HG02970 (cell line): ENCODE measurements at regions not wholly inside any gene's neighbourhood (a gene's known extent, or its start where the extent isn't known, plus 50 kb on each side); places are given as distances from the start of the nearest gene placed in this dataset.
"Not testable (repeated sequence)": the region's sequence is repeated elsewhere in the genome, so short reads cannot be mapped to it uniquely, and the experiment has no call there.

Experiments used
- ATAC-seq: cut with Tn5 transposase; IDR thresholded peaks from one replicate; pipeline ENCODE4 v1.9.1; 2021; ENCODE audit warnings: mild to moderate bottlenecking, moderate library complexity, moderate number of reproducible peaks; ENCODE audit not compliant: unreplicated experiment, low FRiP score

DNA sequence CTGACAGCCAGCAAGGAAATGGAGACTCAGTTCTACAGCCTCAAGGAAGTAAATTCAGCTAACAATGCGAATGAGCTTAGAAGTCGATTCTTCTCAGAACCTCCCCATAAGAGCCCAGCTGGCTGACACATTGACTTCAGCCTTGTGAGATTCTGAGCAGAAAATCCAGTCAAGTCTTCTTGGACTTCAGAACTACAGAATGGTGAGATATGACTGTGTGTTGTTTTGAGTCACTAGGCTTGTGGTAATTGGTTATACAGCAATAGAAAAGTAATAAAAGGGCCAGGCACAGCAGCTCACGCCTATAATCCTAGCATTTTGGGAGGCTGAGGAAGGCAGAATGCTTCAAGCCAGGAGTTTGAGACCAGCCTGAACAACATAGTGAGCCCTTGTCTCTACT, 161.8 kb upstream of the IVNS1ABP start:
- no peak for ATAC-seq

DNA sequence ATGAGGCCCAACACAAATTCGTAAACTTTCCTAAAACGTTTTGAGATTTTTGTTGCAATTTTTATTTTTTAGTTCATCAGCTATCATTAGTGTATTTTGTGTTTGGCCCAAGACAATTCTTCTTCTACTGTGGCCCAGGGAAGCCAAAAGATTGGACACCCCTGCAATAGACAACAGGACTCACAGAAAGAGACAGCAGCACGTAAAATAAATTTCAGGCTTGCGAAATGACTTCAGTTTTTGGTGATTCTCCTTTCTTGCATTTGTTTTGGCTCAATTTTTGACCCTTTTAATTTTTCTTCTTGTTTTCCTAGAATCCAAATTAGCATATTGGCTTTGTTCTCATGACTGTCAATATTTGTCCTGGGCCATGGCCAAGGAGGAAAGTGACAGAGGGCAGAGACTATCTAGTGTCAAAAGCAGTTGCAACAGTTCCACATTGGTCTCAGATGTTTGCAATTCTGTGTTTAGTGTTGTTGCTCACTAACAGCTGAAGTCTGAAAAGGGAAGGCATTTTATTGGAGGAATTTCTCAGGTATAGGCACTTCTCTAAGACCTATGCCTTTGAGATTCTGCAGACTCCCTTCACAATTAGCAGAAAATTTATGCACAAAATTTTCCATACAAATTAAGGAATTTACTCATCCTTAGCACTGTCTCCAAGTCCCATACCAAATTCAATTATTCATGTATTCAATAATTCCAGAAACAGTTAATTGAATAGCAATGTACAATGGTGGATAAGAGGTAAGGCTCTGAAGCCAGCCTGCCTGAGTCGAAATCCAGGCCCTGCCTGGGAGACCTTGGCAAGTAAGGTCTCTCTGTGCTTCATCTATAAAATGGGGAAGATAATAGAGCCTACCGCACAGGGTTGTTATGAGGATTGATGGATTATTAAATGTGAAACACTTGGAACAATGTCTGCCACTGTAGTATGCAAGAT, 160.9 kb upstream of the IVNS1ABP start:
- ATAC-seq, result no peak

GRCh38 chr1:185474440-185475149, 157.6 kb upstream of the IVNS1ABP start:
- no peak for ATAC-seq

DNA sequence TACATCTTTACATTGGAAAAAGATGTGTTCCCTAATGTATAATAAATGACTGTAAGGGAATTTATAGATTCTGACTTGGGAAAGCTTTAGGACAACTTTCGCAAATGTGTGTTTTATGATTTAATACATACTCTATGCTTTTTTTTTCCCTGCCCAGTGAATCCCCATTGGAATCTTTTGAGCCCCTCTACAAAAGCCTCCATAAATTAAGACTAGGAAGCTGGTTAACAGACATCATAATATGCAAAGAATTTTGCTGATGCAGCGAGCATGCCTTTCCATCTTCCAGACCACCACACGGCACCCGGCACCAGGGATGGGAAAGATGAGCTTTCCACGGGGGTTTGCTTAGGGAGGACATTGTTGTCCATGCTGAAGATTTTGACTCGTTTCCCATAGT, 156.1 kb upstream of the IVNS1ABP start:
- no peak for ATAC-seq

GRCh38 chr1:185468626-185469025, 151.6 kb upstream of the IVNS1ABP start:
- no peak for ATAC-seq

- ATAC-seq, result no peak
Measured at GRCh38 chr1:185467122-185467521, 150.1 kb upstream of the IVNS1ABP start.

DNA sequence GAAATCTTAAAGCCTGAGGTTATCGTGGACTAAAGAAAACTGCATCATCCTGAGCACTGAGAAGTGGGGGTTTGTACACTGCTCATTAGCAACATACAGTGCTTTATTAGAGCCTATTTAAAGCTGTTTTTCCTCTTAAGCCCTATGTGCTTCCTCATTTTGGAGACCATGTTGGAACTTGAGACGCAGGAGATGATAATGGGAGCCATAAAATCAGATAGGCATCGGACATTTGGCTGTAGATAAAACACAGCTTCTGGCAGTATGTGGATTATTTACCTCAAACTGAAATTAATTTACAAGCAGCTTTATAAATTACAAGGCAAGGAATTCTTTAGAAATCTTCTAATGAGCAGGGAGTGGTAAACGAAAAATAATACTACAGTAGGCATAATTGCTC, 147.7 kb upstream of the IVNS1ABP start:
- ATAC-seq, result no peak

DNA sequence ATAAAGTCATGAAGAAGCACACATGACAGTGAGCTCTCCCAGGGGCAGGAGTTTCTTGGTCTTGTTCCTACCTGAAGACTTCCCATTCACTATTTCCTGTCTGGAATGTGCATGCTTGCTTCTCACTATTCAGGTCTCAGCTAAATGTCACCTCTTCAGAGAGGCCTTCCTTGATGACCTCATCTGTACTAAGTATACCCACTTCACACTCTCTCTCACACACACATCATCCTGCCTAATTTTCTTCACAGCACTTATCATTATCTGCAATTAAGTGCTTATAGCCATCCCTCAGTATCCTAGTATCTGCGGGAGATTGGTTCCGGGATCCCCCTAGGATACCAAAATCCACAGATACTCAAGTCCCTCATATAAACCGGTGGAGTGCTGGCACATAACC, 146.4 kb upstream of the IVNS1ABP start:
- ATAC-seq, result no peak

- ATAC-seq, result no peak
Measured at GRCh38 chr1:185463011-185463410, 146.0 kb upstream of the IVNS1ABP start.

DNA sequence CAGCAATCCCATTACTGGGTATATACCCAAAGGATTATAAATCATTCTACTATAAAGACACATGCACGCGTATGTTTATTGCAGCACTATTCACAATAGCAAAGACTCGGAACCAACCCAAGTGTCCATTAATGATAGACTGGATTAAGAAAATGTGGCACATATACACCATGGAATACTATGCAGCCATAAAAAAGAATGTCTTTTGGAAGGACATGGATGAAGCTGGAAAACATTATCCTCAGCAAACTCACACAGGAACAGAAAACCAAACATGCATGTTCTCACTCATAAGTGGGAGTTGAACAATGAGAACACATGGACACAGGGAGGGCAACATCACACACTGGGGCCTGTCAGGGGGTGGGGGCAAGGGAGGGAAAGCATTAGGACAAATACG, 143.7 kb upstream of the IVNS1ABP start:
- not testable (repeated sequence) for ATAC-seq

GRCh38 chr1:185459141-185459540, 142.1 kb upstream of the IVNS1ABP start:
- no peak for ATAC-seq

DNA sequence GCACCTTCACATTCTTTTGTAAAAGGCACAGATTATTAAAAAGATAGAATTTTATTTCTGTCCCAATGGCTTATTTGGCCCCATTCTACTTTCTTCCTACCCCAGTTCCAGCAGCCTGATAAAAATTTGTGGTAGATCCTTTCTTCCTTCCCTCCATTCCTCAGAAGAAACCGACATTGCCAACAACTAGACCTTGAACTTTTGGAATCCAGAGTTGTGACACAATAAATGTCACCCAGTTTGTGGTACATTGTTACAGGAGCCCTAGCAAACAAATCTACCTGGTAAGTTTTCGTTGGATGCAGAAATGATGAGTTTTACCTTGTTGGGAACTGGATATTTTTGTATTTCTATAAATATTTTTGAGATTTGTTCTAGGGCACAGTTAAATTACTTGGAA, 141.6 kb upstream of the IVNS1ABP start:
- no peak for ATAC-seq

DNA sequence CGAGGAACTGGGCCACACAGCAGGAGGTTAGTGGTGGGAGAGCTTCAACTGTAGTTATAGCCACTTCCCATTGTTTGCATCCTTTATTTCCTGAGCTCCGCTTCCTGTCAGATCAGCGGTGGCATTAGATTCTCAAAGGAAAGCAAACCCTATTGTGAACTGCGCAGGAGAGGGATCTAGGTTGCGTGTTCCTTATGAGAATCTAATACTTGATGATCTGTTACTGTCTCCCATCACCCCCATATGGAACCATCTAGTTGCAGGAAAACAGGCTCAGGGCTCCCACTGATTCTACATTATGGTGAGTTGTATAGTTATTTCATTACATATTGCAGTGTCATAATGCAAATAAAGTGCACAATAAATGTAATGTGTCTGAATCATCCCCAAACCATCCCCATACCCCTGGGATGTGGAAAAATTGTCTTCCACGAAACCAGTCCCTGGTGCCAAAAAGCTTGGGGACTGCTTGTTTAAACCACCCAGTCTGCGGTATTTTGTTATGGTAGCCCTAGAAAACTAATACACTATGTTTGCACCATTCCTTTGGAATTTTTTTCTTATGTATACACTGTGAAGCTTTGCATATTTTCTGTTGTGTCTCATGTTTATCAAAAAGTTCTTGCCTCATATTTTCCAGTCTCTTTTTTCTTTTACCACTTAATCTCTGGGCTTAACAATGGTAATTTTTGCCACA, 136.6 kb upstream of the IVNS1ABP start:
- no peak for ATAC-seq

DNA sequence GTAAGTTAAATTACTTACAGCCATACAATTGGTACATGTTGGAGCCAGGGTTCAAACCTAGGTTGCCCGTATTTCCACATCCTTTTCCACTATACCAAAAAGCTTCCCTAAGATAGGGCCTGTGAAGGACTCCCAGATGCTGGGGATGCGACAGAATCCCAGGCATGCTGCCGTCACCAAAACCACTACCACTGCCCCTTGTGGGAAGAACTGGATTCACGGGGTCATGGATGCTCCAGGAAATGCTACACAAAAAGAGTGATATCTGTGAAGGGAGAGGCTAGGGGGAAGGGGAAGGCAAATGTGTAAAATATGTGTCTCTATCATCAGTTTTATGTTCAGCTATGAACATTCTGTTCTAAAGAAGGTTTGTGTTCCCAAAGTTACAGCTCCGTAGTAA, 133.9 kb upstream of the IVNS1ABP start:
- no peak for ATAC-seq

GRCh38 chr1:185450060-185450788, 133.2 kb upstream of the IVNS1ABP start:
- no peak for ATAC-seq

- no peak for ATAC-seq
Measured at GRCh38 chr1:185449378-185450059, 132.5 kb upstream of the IVNS1ABP start.

DNA sequence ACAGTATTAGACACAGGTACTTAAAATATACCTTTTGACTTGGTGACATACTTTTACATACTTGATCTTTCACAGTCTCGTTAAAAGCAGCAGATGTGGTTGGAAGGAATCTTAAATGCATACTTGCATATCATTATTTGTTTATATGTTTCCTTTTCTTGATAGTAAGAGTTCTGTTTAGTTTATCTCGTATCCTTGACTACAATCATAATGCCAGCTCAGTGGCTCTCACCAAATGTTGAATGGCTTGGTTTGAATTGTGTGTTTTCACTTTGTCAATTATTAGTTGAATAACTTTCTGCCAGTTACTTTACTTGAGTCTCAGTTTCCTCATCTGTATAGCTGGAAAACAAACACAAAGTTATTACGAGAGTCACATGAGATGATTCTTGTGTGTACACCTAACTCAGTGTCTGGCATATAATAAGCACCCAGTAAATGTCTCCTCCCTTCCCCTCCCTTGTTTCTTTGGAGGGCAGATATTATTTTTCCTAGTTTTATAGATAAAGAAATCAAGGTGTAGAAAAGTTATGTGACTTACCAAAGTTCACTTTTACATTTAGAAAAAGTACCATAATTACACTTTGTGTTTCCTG, 131.6 kb upstream of the IVNS1ABP start:
- no peak for ATAC-seq

GRCh38 chr1:185446131-185446530, 129.1 kb upstream of the IVNS1ABP start:
- no peak for ATAC-seq

GRCh38 chr1:185445594-185445993, 128.6 kb upstream of the IVNS1ABP start:
- no peak for ATAC-seq

DNA sequence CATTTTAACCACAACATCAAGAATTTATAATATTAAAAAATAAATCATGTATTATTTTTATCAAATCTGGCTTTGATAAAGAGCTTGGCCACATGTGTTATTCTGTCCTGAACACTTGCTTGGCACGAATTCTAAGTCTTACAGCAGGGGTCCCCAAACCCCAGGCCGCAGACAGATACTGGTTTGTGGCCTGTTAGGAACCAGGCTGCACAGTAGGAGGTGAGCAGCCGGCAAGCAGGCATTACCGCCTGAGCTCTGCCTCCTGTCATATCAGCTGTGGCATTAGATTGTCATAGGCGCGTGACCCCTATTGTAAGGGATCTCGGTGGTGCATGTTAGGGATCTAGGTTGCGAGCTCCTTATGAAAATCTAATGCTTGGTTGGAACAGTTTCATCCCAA, 127.6 kb upstream of the IVNS1ABP start:
- no peak for ATAC-seq
